Esophagus muscularis mucosa (tissue), 4 donors: ENCODE measurements at regions not wholly inside any gene's neighbourhood (a gene's known extent, or its start where the extent isn't known, plus 50 kb on each side); places are given as distances from the start of the nearest gene placed in this dataset.
"Not testable (repeated sequence)": the region's sequence is repeated elsewhere in the genome, so short reads cannot be mapped to it uniquely, and the experiment has no call there.

Experiments used
- EP300 ChIP-seq: sonication (generic); formaldehyde crosslinking; IDR thresholded peaks from one replicate; pipeline ENCODE4 v1.6.1; 2017; ENCODE audit warnings: antibody characterized with exemption
- POLR2A ChIP-seq: fragments of 450-650 bp; IDR thresholded peaks from one replicate; pipeline ENCODE4 v1.6.1; 2017; ENCODE audit warnings: antibody characterized with exemption, moderate library complexity, mild to moderate bottlenecking, low read depth
- POLR2AphosphoS5 ChIP-seq, 2 donors: sonication (generic); formaldehyde crosslinking; IDR thresholded peaks; one replicate each; pipeline ENCODE4 v1.6.1; 2017; ENCODE audit warnings: antibody characterized with exemption in 2 of 2
- TF ChIP-seq, protein P1 (sequence below), 3 experiments: fragments of 200-600 bp in 2 of 3; fragments of 450-650 bp in 1 of 3; sonication (generic) in 2 of 3; IDR thresholded peaks; one replicate each; pipeline ENCODE4 v1.5.1; 2017 to 2019; ENCODE audit warnings: antibody characterized with exemption in 3 of 3, mild to moderate bottlenecking in 2 of 3, moderate library complexity in 1 of 3

DNA sequence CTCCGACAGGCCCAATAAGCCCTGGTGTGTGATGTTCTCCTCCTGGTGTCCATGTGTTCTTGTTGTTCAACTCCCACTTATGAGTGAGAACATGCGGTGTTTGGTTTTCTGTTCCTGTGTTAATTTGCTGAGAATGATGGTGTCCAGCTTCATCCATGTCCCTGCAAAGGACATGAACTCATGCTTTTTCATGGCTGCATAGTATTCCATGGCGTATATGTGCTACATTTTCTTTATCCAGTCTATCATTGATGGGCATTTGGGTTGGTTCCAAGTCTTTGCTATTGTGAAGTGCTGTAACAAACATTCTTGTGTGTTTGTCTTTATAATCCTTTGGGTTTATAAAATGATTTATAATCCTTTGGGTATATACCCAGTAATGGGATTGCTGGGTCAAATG lies 142.1 kb upstream of the DPP10 start:
- TF ChIP-seq, protein P1, sequence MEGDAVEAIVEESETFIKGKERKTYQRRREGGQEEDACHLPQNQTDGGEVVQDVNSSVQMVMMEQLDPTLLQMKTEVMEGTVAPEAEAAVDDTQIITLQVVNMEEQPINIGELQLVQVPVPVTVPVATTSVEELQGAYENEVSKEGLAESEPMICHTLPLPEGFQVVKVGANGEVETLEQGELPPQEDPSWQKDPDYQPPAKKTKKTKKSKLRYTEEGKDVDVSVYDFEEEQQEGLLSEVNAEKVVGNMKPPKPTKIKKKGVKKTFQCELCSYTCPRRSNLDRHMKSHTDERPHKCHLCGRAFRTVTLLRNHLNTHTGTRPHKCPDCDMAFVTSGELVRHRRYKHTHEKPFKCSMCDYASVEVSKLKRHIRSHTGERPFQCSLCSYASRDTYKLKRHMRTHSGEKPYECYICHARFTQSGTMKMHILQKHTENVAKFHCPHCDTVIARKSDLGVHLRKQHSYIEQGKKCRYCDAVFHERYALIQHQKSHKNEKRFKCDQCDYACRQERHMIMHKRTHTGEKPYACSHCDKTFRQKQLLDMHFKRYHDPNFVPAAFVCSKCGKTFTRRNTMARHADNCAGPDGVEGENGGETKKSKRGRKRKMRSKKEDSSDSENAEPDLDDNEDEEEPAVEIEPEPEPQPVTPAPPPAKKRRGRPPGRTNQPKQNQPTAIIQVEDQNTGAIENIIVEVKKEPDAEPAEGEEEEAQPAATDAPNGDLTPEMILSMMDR (IDR thresholded peaks at IDR 0.05) = not testable (repeated sequence)
- not testable (repeated sequence) for TF ChIP-seq POLR2A; POLR2AphosphoS5 (IDR thresholded peaks at IDR 0.05); EP300
